ENCODE measurements at regions not wholly inside any gene's neighbourhood (a gene's known extent, or its start where the extent isn't known, plus 50 kb on each side); places are given as distances from the start of the nearest gene placed in this dataset.

DNA sequence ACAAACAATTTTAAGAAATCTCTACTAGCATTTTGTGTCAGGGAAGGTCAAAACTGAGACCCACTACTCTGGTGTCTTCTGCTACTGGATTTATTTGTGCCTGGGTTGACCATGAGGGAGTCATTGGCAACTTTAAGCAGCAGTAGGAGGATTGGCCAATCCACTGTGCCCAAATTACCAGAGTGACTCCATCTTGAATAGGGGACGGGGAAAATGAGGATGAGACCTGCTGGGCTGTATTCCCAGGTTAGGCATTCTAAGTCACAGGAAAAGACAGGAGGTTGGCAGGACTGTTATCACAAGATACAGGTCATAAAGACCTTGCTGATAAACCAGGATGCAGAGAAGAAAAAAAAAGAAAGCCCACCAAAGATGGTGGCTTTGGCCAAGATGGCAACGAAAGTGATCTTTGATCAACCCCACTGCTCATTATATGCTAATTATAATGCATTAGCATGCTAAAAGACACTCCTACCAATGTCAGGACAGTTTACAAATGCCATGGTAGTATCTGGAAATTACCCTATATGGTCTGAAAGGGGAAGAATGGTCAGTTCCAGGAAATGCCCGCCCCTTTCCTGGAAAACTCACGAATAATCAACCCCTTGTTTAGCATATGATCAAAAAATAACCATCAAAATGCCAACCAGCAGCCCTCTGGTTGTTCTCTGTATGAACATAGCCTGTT lies 200.9 kb downstream of the LTN1 start:
- no peak for TF ChIP-seq POLR2A (IDR thresholded peaks at IDR 0.05; ENCODE audit: low read length)
- TF ChIP-seq GATA1 (IDR thresholded peaks at IDR 0.05; ENCODE audit: low read depth, low read length) = no peak
- peak; percentile 12 to 31 for DNase-seq

DNA sequence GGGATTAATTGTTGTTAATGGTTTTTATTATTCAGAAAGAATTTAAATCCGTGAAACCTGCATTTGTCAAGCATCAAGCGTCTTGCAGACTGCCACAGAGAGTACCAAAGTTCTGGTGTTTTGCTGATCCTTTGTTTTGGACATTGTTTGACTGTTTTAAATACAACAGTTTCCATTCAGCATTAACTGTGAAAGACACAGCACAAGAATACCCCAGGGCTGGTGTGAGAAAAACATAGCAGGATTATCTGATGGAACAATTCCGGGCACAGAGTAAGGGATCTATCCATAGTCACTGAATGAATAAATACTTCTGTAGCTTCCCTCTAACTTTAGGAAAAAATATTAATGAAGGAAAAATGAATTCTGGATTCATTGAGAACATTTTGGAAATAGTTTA lies 202.3 kb downstream of the LTN1 start:
- DNase-seq = no peak
- TF ChIP-seq GATA1 (IDR thresholded peaks at IDR 0.05; ENCODE audit: low read depth, low read length) (no peak), POLR2A (IDR thresholded peaks at IDR 0.05; ENCODE audit: low read length) (no peak)

DNA sequence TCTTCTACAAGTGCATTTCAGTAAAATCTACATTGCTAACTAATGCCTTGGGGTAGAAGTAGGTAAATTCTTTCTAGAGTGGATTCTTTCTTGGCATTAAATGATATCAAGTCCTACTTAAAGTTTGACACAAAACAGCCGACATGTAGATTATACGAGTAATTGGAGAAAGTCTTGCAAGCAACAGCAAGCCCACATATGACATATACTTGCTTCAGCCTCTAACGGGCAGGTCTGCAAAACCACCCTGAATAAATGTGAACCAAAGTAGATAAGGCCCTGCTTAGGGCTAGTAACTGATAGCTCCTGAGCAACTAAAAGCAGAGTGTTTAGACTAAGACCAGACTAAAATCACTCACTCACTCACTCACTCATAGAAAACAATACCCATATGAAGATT lies 203.2 kb downstream of the LTN1 start:
- DNase-seq = peak; percentile 68 to 87
- no peak for TF ChIP-seq POLR2A (IDR thresholded peaks at IDR 0.05; ENCODE audit: low read length)
- no peak for TF ChIP-seq GATA1 (IDR thresholded peaks at IDR 0.05; ENCODE audit: low read depth, low read length)

- TF ChIP-seq POLR2A (IDR thresholded peaks at IDR 0.05; ENCODE audit: low read length) (no peak), GATA1 (IDR thresholded peaks at IDR 0.05; ENCODE audit: low read depth, low read length) (no peak)
Measured at GRCh38 chr21:28788030-28788429, 204.6 kb downstream of the LTN1 start.

DNA sequence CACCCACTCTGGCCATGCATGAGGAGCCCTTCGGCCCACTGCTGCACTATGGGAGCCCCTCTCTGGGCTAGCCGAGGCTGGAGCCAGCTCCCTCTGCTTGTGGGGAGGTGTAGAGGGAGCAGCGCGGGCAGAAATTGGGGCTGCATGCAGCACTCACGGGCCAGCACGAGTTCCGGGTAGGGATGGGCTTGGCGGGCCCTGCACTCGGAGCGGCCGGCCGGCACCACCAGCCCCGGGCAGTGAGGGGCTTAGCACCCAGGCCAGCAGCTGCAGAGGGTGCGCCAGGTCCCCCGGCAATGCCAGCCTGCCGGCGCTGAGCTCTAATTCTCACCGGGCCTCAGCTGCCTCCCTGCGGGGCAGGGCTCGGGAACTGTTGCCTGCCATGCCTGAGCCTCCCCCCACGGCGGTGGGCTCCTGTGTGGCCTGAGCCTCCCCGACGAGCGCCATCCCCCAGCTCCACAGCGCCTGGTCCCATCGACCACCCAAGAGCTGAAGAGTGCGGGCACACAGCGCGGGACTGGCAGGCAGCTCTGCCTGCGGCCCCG lies 209.0 kb downstream of the LTN1 start:
- no peak for TF ChIP-seq POLR2A (IDR thresholded peaks at IDR 0.05; ENCODE audit: low read length)
- no peak for TF ChIP-seq GATA1 (IDR thresholded peaks at IDR 0.05; ENCODE audit: low read depth, low read length)
- no peak for DNase-seq

More at GRCh38 chr21:28788030-28788429, 204.6 kb downstream of the LTN1 start:
- DNase-seq = no peak

GRCh38 chr21:28781602-28782276 lies 210.9 kb downstream of the LTN1 start:
- TF ChIP-seq GATA1 (IDR thresholded peaks at IDR 0.05; ENCODE audit: low read depth, low read length) = no peak
- DNase-seq = peak; percentile 27 to 39

DNA sequence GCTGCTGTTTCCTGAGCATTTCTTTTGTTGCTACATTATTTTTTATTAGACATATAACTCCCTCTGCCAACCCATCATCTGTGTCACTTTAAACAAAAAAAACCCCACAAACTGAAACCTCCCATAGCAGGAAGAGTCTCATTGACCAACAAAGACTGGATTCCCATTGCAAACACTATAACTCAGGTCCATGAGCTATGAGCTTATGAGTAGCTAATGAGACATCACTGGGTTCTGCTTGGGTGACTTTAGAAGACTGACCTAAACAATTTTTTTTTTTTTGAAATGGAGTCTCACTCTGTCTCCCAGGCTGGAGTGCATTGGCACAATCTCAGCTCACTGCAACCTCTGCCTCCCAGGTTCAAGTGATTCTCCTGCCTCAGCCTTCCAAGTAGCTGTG lies 212.8 kb downstream of the LTN1 start:
- DNase-seq = no peak
- TF ChIP-seq GATA1 (IDR thresholded peaks at IDR 0.05; ENCODE audit: low read depth, low read length) (no peak), POLR2A (IDR thresholded peaks at IDR 0.05; ENCODE audit: low read length) (no peak)

DNA sequence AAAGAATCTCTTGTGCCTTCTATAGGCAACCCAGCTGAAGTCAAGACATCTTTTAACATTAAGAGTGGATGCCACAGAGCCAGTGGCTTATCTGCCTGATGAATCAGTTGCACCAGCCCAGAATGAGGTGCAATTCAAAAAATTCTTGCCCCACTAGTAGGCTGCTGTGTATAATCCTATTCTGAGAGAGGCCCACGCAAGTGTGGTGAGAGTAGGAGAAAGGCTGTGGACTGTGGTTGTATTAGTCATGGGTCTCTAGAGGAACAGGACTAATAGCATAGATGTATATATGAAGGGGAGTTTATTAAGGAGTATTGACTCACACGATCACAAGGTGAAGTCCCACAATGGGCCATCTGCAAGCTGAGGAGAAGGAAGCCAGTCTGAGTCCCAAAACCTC lies 216.4 kb downstream of the LTN1 start:
- TF ChIP-seq POLR2A (IDR thresholded peaks at IDR 0.05; ENCODE audit: low read length) (no peak), GATA1 (IDR thresholded peaks at IDR 0.05; ENCODE audit: low read depth, low read length) (no peak)
- DNase-seq = no peak

- no peak for DNase-seq
- TF ChIP-seq GATA1 (IDR thresholded peaks at IDR 0.05; ENCODE audit: low read depth, low read length) = no peak
- TF ChIP-seq POLR2A (IDR thresholded peaks at IDR 0.05; ENCODE audit: low read length) = no peak
Measured at GRCh38 chr21:28775071-28775470, 217.6 kb downstream of the LTN1 start.

- DNase-seq = no peak
- TF ChIP-seq GATA1 (IDR thresholded peaks at IDR 0.05; ENCODE audit: low read depth, low read length) (no peak), POLR2A (IDR thresholded peaks at IDR 0.05; ENCODE audit: low read length) (no peak)
Measured at GRCh38 chr21:28773036-28773435, 219.6 kb downstream of the LTN1 start.

DNA sequence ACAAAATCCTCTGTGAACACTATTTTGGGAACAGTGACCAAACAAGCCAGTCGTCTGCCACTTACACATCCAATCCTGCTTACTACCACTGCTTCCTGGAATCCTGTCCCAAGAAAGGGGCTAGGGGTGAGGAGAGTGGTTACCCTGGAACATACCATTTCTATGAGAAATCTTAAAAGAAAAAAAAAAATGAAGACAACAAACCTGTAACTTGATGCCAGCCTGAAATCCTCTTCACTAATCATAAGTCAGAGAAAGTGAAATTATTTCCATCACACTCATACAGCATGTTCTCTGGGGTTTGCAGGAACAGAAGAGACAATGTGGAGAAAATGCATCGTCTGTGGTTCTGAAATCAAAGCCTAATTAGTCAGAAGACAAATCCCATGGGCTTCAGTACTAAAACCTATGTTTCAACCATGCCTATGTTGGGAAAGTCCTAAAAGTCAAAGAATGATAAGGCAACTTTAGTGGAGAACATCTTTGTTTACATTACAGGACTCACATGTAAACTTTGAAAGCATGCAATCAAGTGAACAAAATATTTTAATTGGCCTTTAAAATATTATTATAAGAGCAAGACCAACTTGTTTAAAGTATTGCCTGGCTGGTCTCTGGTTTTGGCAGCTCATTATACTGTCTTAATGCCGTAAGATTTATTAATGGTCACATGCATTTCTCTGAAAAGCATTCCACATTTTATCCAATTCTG lies 220.7 kb downstream of the LTN1 start:
- no peak for TF ChIP-seq POLR2A (IDR thresholded peaks at IDR 0.05; ENCODE audit: low read length)
- TF ChIP-seq GATA1 (IDR thresholded peaks at IDR 0.05; ENCODE audit: low read depth, low read length) = no peak
- DNase-seq = no peak

- TF ChIP-seq GATA1 (IDR thresholded peaks at IDR 0.05; ENCODE audit: low read depth, low read length) = no peak
- TF ChIP-seq POLR2A (IDR thresholded peaks at IDR 0.05; ENCODE audit: low read length) = no peak
- no peak for DNase-seq
Measured at GRCh38 chr21:28770867-28771661, 221.6 kb downstream of the LTN1 start.

GRCh38 chr21:28769683-28770082 lies 223.0 kb downstream of the LTN1 start:
- TF ChIP-seq GATA1 (IDR thresholded peaks at IDR 0.05; ENCODE audit: low read depth, low read length) (no peak), POLR2A (IDR thresholded peaks at IDR 0.05; ENCODE audit: low read length) (no peak)
- no peak for DNase-seq
